ENCODE measurements at regions not wholly inside any gene's neighbourhood (a gene's known extent, or its start where the extent isn't known, plus 50 kb on each side); places are given as distances from the start of the nearest gene placed in this dataset.

DNA sequence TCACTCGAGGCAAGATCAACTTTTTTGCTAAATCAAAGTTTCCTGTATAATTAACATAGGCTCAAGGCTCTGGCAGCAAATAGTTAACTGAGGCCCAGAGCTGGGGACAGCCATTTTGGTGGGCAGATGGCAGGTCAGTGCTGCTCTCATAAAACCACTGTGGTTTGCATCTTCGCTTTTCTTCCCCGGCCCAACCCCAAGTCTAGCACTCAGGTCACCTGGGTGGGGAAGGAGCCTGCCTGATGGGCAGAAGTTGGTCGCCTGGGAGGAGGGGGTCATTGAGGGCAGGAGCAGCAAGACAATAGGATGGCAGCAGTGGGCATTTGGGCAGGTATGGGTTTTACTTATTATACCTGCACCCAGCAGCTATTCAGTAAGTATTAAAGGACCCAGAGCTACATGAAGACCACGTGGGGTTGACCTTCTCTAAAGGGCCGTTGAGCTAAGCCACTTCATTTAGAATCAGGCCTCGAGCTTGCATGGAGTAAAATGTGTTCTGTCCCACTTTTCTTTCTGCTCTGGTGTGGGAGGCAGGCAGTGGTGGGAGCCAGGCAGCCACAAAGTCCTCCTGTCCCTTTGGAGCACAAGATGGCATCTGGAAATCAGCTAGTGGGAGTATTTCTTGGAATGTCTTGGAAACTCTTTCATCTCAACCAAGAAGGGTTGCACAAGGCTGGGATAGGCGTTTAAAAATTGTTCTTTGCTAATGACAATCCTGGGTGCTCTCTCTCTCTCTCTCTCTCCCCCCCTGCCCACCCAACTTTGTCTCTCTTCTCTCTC, 133.4 kb downstream of the SPAG6 start:
- Histone ChIP-seq H3K79me2 (ENCODE audit: insufficient read depth) (no peaks in the 10 kb centered on the region), H2AFZ (peak overlapping the region; percentile 36; the same call in 1 of the 2 replicates), H3K4me3 (no peak overlapping the region), H3F3A (ENCODE audit: insufficient read depth) (peaks cover 12% of the 10 kb centered on the region; the same call in 1 of the 2 replicates), H3K4me2 (ENCODE audit: unreplicated experiment) (no peak overlapping the region), H3K9ac (no peak overlapping the region), H3K36me3 (ENCODE audit: low read depth) (no peaks in the 10 kb centered on the region), H3K27ac (no peak overlapping the region), H3K27me3 (replicated peaks; ENCODE audit: insufficient read depth) (no peaks in the 10 kb centered on the region), H3K9me3 (ENCODE audit: low read depth) (no peaks in the 10 kb centered on the region), H3K9me2 (ENCODE audit: insufficient read depth) (no peaks in the 10 kb centered on the region), H3K4me1 (ENCODE audit: insufficient read depth) (peaks cover 14% of the 10 kb centered on the region), H4K20me1 (ENCODE audit: insufficient read depth) (no peaks in the 10 kb centered on the region)
- no peak for DNase-seq
- in situ Hi-C loops (cut with MboI): no loop called here
- WGBS, 2 experiments (ENCODE audit: low coverage in 1 of 2, low lambda C conversion rate in 2 of 2, missing lambda C conversion rate in 2 of 2): 58 to 59% methylated on average over 8 of the region's 8 CpGs
- TF ChIP-seq EZH2 (IDR thresholded peaks at IDR 0.05; ENCODE audit: insufficient read depth, poor library complexity, severe bottlenecking): no peak
- TF ChIP-seq EZH2phosphoT487 (IDR thresholded peaks at IDR 0.05; ENCODE audit: insufficient read depth, low read depth): no peak

DNA sequence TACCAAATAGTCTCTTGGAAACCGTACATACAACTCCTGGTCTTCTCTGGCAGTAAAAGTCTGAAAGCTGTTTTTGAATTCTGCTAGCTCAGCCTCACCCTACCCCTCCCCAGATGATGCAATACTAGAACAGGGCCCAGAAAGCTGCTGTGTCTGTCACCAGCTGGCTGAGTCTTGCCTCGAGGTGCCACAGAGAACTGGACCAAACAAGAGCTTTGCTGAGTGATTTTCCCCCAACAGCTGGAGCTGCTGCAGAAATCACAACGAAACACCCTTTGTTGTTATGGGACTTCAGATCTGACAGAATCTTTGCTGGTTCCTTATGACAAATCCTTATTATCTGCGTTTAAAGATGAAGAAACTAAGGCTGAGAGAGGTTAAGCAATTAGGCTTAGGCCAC, 134.1 kb downstream of the SPAG6 start:
- TF ChIP-seq EZH2phosphoT487 (IDR thresholded peaks at IDR 0.05; ENCODE audit: insufficient read depth, low read depth) (no peak), EZH2 (IDR thresholded peaks at IDR 0.05; ENCODE audit: insufficient read depth, poor library complexity, severe bottlenecking) (no peak)
- Histone ChIP-seq H3K9ac (no peak overlapping the region), H3K27ac (no peak overlapping the region), H3K27me3 (replicated peaks; ENCODE audit: insufficient read depth) (no peaks in the 10 kb centered on the region), H3K9me3 (ENCODE audit: low read depth) (no peaks in the 10 kb centered on the region), H3F3A (ENCODE audit: insufficient read depth) (peaks cover 6% of the 10 kb centered on the region; the same call in 1 of the 2 replicates), H3K9me2 (ENCODE audit: insufficient read depth) (no peaks in the 10 kb centered on the region), H3K36me3 (ENCODE audit: low read depth) (no peaks in the 10 kb centered on the region), H3K4me3 (no peak overlapping the region), H4K20me1 (ENCODE audit: insufficient read depth) (no peaks in the 10 kb centered on the region), H3K4me1 (ENCODE audit: insufficient read depth) (peaks cover 10% of the 10 kb centered on the region), H3K79me2 (ENCODE audit: insufficient read depth) (no peaks in the 10 kb centered on the region), H3K4me2 (ENCODE audit: unreplicated experiment) (no peak overlapping the region), H2AFZ (peak overlapping the region; percentile 36; the same call in 1 of the 2 replicates)
- in situ Hi-C loops (cut with MboI): no loop called here
- DNase-seq: peak; percentile 20
- 35 to 37% methylated on average over 4 of the region's 4 CpGs for WGBS, 2 experiments (ENCODE audit: low coverage in 1 of 2, low lambda C conversion rate in 2 of 2, missing lambda C conversion rate in 2 of 2)

DNA sequence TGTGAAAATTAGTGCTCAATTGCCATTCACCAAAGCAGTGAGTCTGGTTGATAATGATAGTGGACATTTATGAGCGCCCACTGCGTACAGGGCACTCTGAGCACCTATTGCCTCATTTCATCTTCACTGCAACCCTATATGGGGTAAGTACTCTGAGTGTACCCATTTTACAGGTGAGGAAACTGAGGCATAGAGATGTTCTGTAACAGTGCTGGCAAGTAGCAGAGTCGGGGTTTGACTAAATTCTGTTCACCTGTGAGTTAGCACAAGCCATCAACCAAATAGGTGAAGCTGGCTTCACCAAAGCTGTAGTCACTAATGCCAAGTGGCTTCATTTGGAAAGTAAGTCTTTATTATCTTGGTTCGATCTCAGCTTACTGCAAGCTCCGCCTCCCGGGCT, 135.8 kb downstream of the SPAG6 start:
- Histone ChIP-seq H3F3A (ENCODE audit: insufficient read depth) (no peaks in the 10 kb centered on the region), H4K20me1 (ENCODE audit: insufficient read depth) (no peaks in the 10 kb centered on the region), H3K9ac (no peak overlapping the region), H3K27ac (no peak overlapping the region), H3K27me3 (replicated peaks; ENCODE audit: insufficient read depth) (no peaks in the 10 kb centered on the region), H3K36me3 (ENCODE audit: low read depth) (no peaks in the 10 kb centered on the region), H3K79me2 (ENCODE audit: insufficient read depth) (no peaks in the 10 kb centered on the region), H3K4me3 (no peak overlapping the region), H3K4me1 (ENCODE audit: insufficient read depth) (peaks cover 10% of the 10 kb centered on the region), H3K9me2 (ENCODE audit: insufficient read depth) (no peaks in the 10 kb centered on the region), H2AFZ (no peak overlapping the region), H3K4me2 (ENCODE audit: unreplicated experiment) (no peak overlapping the region), H3K9me3 (ENCODE audit: low read depth) (no peaks in the 10 kb centered on the region)
- in situ Hi-C loops (cut with MboI): no loop called here
- 92 to 93% methylated on average over 6 of the region's 6 CpGs for WGBS, 2 experiments (ENCODE audit: low coverage in 1 of 2, low lambda C conversion rate in 2 of 2, missing lambda C conversion rate in 2 of 2)
- DNase-seq: no peak
- TF ChIP-seq EZH2phosphoT487 (IDR thresholded peaks at IDR 0.05; ENCODE audit: insufficient read depth, low read depth): no peak
- no peak for TF ChIP-seq EZH2 (IDR thresholded peaks at IDR 0.05; ENCODE audit: insufficient read depth, poor library complexity, severe bottlenecking)

DNA sequence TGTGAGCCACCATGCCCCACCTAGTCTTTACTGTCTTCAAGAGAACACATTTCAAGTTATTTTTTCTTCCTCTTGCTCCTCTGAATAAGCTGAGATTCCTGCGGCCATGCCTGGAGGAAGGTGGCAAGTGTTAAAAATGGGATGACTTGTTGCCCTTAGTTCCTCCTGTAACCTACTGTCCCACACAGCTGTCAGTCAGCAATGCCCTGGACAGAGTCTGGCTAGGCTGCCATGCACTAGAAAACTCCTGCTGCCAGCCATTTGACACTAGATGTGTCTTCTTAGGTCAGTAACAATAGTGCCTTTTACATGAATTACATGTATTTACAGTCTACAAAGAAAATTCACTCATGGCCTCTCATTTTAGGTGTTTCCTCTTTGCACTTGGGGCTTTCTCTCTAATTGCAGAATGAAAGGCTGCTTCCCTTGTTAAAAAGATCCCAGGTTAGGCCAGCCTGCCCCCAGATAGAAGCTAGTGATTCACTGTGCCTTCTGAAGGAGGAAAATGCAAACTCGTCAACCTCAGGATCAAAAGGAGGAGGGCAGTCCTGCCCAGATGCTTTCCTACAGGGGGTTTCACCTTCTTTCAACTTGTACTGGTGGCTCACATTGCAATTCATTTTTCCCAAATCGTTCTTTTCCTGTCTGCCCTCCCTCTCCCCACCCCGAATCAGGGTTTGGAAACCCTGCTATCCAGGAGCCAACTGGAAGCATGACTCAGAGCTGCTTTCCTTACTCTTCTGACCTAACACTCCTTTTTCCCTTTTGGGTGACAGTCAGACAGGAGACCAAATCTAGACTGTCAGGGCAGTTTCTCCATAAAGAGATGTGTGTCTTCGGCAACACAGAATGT, 136.6 kb downstream of the SPAG6 start:
- Histone ChIP-seq H4K20me1 (ENCODE audit: insufficient read depth) (no peaks in the 10 kb centered on the region), H3K27me3 (replicated peaks; ENCODE audit: insufficient read depth) (no peaks in the 10 kb centered on the region), H3K79me2 (ENCODE audit: insufficient read depth) (no peaks in the 10 kb centered on the region), H3K27ac (no peak overlapping the region), H3K9ac (no peak overlapping the region), H3K4me3 (no peak overlapping the region), H3F3A (ENCODE audit: insufficient read depth) (no peaks in the 10 kb centered on the region), H2AFZ (no peak overlapping the region), H3K9me3 (ENCODE audit: low read depth) (no peaks in the 10 kb centered on the region), H3K9me2 (ENCODE audit: insufficient read depth) (no peaks in the 10 kb centered on the region), H3K4me2 (ENCODE audit: unreplicated experiment) (no peak overlapping the region), H3K4me1 (ENCODE audit: insufficient read depth) (peaks cover 10% of the 10 kb centered on the region), H3K36me3 (ENCODE audit: low read depth) (no peaks in the 10 kb centered on the region)
- in situ Hi-C loops (cut with MboI): no loop called here
- 49 to 53% methylated on average over 5 of the region's 5 CpGs for WGBS, 2 experiments (ENCODE audit: low coverage in 1 of 2, low lambda C conversion rate in 2 of 2, missing lambda C conversion rate in 2 of 2)
- DNase-seq: peak; percentile 74
- TF ChIP-seq EZH2 (IDR thresholded peaks at IDR 0.05; ENCODE audit: insufficient read depth, poor library complexity, severe bottlenecking): no peak
- no peak for TF ChIP-seq EZH2phosphoT487 (IDR thresholded peaks at IDR 0.05; ENCODE audit: insufficient read depth, low read depth)
